ENCODE measurements at regions not wholly inside any gene's neighbourhood (a gene's known extent, or its start where the extent isn't known, plus 50 kb on each side); places are given as distances from the start of the nearest gene placed in this dataset.

- WGBS, 2 donors: 56 to 69% methylated on average over 8 of the region's 8 CpGs
- DNase-seq (no peak), ATAC-seq (no peak)
- H3K27me3 ChIP-seq: no peaks in the 10 kb centered on the region
- TF ChIP-seq POLR2A (IDR thresholded peaks at IDR 0.05) (no peak), CTCF (IDR thresholded peaks at IDR 0.05) (no peak)
- intact Hi-C loops (cut with DNase I): no loop called here
- no peaks in the 10 kb centered on the region for H3K4me1 ChIP-seq
- no peak overlapping the region for H3K4me3 ChIP-seq
- H3K36me3 ChIP-seq (replicated peaks in 1 of 2; ENCODE audit: insufficient read depth in 1 of 2, low read depth in 2 of 2): no peaks in the 10 kb centered on the region
- no peaks in the 10 kb centered on the region for H3K9me3 ChIP-seq
- no peak overlapping the region for H3K27ac ChIP-seq
These were observed 146.5 kb downstream of the NXNL2 start for GRCh38 chr9:88681434-88681833.

GRCh38 chr9:88682431-88682831, 147.5 kb downstream of the NXNL2 start:
- intact Hi-C loops (cut with DNase I): no loop called here
- ATAC-seq: no peak
- Histone ChIP-seq H3K4me3 (no peak overlapping the region), H3K27me3 (no peaks in the 10 kb centered on the region), H3K36me3 (replicated peaks in 1 of 2; ENCODE audit: insufficient read depth in 1 of 2, low read depth in 2 of 2) (no peaks in the 10 kb centered on the region), H3K9me3 (no peaks in the 10 kb centered on the region), H3K27ac (no peak overlapping the region), H3K4me1 (no peaks in the 10 kb centered on the region)
- 67 to 71% methylated on average over 5 to 12 of the region's 12 CpGs for WGBS, 2 donors
- no peak for TF ChIP-seq POLR2A (IDR thresholded peaks at IDR 0.05)
- TF ChIP-seq CTCF (IDR thresholded peaks at IDR 0.05): no peak
- no peak for DNase-seq

DNA sequence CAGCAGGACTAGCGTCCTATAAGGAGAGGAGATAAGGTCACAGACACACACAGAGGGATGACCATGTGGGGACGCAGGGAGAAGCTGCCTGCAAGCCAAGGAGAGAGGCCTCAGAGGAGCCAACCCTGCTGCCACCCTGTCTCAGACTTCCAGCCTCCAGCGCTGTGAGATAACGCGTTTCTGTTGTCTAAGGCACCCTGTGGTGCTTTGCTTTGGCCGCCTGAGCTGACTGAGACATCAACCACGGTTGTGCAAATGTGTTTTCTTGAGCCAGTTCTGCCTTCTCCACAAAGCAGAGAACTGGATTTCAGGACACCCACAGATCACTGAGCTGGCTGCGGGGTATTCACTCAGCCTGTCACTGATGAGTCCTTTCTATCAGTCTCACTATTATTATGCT, 149.1 kb downstream of the NXNL2 start:
- no peak for DNase-seq
- H3K36me3 ChIP-seq (replicated peaks in 1 of 2; ENCODE audit: insufficient read depth in 1 of 2, low read depth in 2 of 2): no peaks in the 10 kb centered on the region

GRCh38 chr9:88684845-88685244, 149.9 kb downstream of the NXNL2 start:
- WGBS, 2 donors: 72 to 76% methylated on average over 10 of the region's 10 CpGs
- H3K36me3 ChIP-seq (replicated peaks in 1 of 2; ENCODE audit: insufficient read depth in 1 of 2, low read depth in 2 of 2): no peaks in the 10 kb centered on the region
- no peak overlapping the region for H3K4me3 ChIP-seq
- ATAC-seq (no peak), DNase-seq (no peak)
- TF ChIP-seq CTCF (IDR thresholded peaks at IDR 0.05) (no peak), POLR2A (IDR thresholded peaks at IDR 0.05) (no peak)
- no peaks in the 10 kb centered on the region for H3K4me1 ChIP-seq
- H3K27me3 ChIP-seq: no peaks in the 10 kb centered on the region
- intact Hi-C loops (cut with DNase I): no loop called here
- H3K9me3 ChIP-seq: no peaks in the 10 kb centered on the region
- no peak overlapping the region for H3K27ac ChIP-seq

More for the DNA sequence above, 149.1 kb downstream of the NXNL2 start:
- Histone ChIP-seq H3K9me3 (no peaks in the 10 kb centered on the region), H3K27me3 (no peaks in the 10 kb centered on the region), H3K4me1 (no peaks in the 10 kb centered on the region), H3K4me3 (no peak overlapping the region), H3K27ac (no peak overlapping the region)
- intact Hi-C loops (cut with DNase I): no loop called here
- no peak for TF ChIP-seq CTCF (IDR thresholded peaks at IDR 0.05)
- TF ChIP-seq POLR2A (IDR thresholded peaks at IDR 0.05): no peak
- ATAC-seq: no peak
- WGBS, 2 donors: 73% methylated on average over 8 of the region's 8 CpGs

GRCh38 chr9:88685966-88686365, 151.0 kb downstream of the NXNL2 start:
- Histone ChIP-seq H3K27me3 (no peaks in the 10 kb centered on the region), H3K36me3 (replicated peaks in 1 of 2; ENCODE audit: insufficient read depth in 1 of 2, low read depth in 2 of 2) (no peaks in the 10 kb centered on the region), H3K27ac (no peak overlapping the region), H3K9me3 (no peaks in the 10 kb centered on the region), H3K4me1 (no peaks in the 10 kb centered on the region), H3K4me3 (no peak overlapping the region)
- no peak for DNase-seq
- intact Hi-C loops (cut with DNase I): no loop called here
- 96% methylated on average over 20 of the region's 22 CpGs; no CpG with 5 or more reads in 1 of the 2 donors for WGBS, 2 donors
- TF ChIP-seq POLR2A (IDR thresholded peaks at IDR 0.05) (no peak), CTCF (IDR thresholded peaks at IDR 0.05) (no peak)
- no peak for ATAC-seq

All from body of pancreas (tissue), 4 donors.